ENCODE measurements at regions not wholly inside any gene's neighbourhood (a gene's known extent, or its start where the extent isn't known, plus 50 kb on each side); places are given as distances from the start of the nearest gene placed in this dataset.
"Not testable (repeated sequence)": the region's sequence is repeated elsewhere in the genome, so short reads cannot be mapped to it uniquely, and the experiment has no call there.

DNA sequence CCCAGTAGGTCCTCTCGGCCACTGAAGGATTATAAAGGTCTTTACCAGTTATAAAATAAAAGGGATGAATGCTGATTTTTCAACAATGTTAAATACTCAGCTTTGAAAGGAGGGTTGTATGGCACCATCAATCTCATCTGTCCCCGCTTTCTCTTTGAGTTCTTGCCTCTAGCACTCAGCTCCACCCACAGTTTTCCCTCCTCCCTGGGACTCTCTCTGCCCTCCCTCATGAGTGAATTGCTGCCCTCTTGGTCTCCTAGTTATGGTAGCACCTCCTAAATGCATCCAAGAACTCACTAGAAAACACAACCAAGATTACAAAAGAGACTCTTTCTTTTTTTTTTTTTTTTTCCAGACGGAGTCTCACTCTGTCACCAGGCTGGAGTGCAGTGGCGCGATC, 91.0 kb downstream of the TEX35 start:
- no peak for TF ChIP-seq CTCF (IDR thresholded peaks at IDR 0.05; ENCODE audit: unreplicated experiment)
- ChIA-PET CTCF (interaction anchor here (0.6 to 3.5 kb wide), 5 partner anchors 60 to 456 kb away, joined by 3 to 15 read pairs (median 4); no protein-coding TSS in a partner anchor), POLR2A (interaction anchor here (1.0 to 1.6 kb wide), 2 partner anchors 10 to 13 kb away, joined by 4 to 5 read pairs; no protein-coding TSS in a partner anchor)
- Mint-ChIP-seq H3K4me3 (ENCODE audit: unreplicated experiment) (no peak overlapping the region), H3K27me3 (ENCODE audit: insufficient read depth, unreplicated experiment) (no peaks in the 10 kb centered on the region), H3K36me3 (ENCODE audit: insufficient read depth, unreplicated experiment) (peaks cover 4% of the 10 kb centered on the region), H3K27ac (ENCODE audit: low read depth, unreplicated experiment) (no peak overlapping the region), H3K4me1 (ENCODE audit: insufficient read depth, unreplicated experiment) (peaks cover 6% of the 10 kb centered on the region), H3K9me3 (ENCODE audit: unreplicated experiment) (no peaks in the 10 kb centered on the region)
- BruUV-seq (replicated peaks), result no TSS peak
- intact Hi-C loops (cut with micrococcal nuclease), result no loop called here
- no peak for DNase-seq (ENCODE audit: unreplicated experiment)

DNA sequence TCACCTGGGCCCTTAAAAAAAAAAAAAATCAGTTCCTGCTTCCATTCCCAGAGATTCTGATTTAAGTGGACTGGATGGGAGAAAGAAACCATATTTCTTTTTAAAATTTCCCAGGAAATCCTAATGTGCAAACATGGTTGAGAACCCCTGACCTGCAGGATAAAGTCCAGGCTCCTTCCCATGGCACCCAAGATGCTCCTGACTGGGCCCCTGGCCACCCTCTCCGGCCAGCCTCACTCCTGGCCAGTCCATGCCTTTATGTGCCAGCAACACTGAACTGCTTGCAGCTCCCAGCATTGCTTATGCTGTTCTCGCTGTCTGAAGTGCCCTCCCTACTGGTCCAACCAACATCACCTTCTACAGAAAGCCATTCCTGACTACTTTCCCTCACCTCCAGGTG, 93.9 kb downstream of the TEX35 start:
- BruUV-seq (replicated peaks), result no TSS peak
- intact Hi-C loops (cut with micrococcal nuclease), result no loop called here
- no peak for TF ChIP-seq CTCF (IDR thresholded peaks at IDR 0.05; ENCODE audit: unreplicated experiment)
- Mint-ChIP-seq H3K4me3 (ENCODE audit: unreplicated experiment) (no peak overlapping the region), H3K4me1 (ENCODE audit: insufficient read depth, unreplicated experiment) (peaks cover 21% of the 10 kb centered on the region), H3K27me3 (ENCODE audit: insufficient read depth, unreplicated experiment) (no peaks in the 10 kb centered on the region), H3K9me3 (ENCODE audit: unreplicated experiment) (no peaks in the 10 kb centered on the region), H3K36me3 (ENCODE audit: insufficient read depth, unreplicated experiment) (peaks cover 7% of the 10 kb centered on the region), H3K27ac (ENCODE audit: low read depth, unreplicated experiment) (no peak overlapping the region)
- DNase-seq (ENCODE audit: unreplicated experiment), result no peak
- ChIA-PET POLR2A (no interaction called here), CTCF (interaction anchor here (0.6 to 1.3 kb wide), 4 partner anchors 150 to 307 kb away, joined by 3 to 6 read pairs (median 5); no protein-coding TSS in a partner anchor)

DNA sequence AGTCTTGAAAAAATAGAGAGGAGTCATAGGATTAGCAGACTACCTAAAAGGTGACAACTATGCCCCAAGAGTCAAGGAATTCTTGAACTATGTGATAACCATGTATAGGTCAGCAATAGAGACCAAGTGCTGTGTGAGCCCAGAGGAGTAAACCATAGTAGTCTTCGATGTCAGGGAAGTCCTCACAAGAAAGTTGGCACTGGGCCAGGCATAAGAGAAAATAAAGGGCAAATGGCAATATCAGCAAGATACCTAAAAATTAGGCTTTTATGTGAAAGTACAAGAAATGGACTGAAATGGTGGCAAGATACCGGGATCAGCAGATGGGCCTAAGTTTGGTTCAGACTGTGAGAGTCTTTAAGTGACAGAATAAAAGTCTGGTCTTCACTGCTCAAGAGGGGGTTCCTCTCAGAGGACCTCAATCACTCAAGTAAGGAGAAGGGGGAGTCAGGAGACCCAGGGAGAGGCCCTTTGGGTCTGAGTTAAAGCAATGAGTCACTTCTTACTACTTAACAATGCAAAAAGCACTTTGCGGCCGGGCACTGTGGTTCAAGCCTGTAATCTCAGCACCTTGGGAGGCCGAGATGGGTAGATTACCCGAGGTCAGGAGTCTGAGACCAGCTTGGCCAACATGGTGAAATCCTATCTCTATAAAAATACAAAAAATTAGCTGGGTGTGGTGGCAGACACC, 95.0 kb downstream of the TEX35 start:
- Mint-ChIP-seq H3K4me1 (ENCODE audit: insufficient read depth, unreplicated experiment) (peaks cover 30% of the 10 kb centered on the region), H3K4me3 (ENCODE audit: unreplicated experiment) (no peak overlapping the region), H3K9me3 (ENCODE audit: unreplicated experiment) (no peaks in the 10 kb centered on the region), H3K27me3 (ENCODE audit: insufficient read depth, unreplicated experiment) (no peaks in the 10 kb centered on the region), H3K36me3 (ENCODE audit: insufficient read depth, unreplicated experiment) (peaks cover 7% of the 10 kb centered on the region), H3K27ac (ENCODE audit: low read depth, unreplicated experiment) (peak overlapping the region; percentile 88)
- DNase-seq (ENCODE audit: unreplicated experiment), result no peak
- ChIA-PET CTCF (interaction anchor here (0.6 to 1.0 kb wide), 4 partner anchors 66 to 205 kb away, joined by 3 to 4 read pairs (median 4); no protein-coding TSS in a partner anchor), POLR2A (no interaction called here)
- no TSS peak for BruUV-seq (replicated peaks)
- intact Hi-C loops (cut with micrococcal nuclease), result loop anchor here (2.0 kb wide), 2 partner anchors 65 to 119 kb away; no protein-coding TSS in a partner anchor
- TF ChIP-seq CTCF (IDR thresholded peaks at IDR 0.05; ENCODE audit: unreplicated experiment), result no peak

GRCh38 chr1:178609015-178609414, 96.1 kb downstream of the TEX35 start:
- Mint-ChIP-seq H3K27me3 (ENCODE audit: insufficient read depth, unreplicated experiment) (no peaks in the 10 kb centered on the region), H3K4me1 (ENCODE audit: insufficient read depth, unreplicated experiment) (peaks cover 30% of the 10 kb centered on the region), H3K4me3 (ENCODE audit: unreplicated experiment) (no peak overlapping the region), H3K9me3 (ENCODE audit: unreplicated experiment) (no peaks in the 10 kb centered on the region), H3K36me3 (ENCODE audit: insufficient read depth, unreplicated experiment) (peaks cover 7% of the 10 kb centered on the region), H3K27ac (ENCODE audit: low read depth, unreplicated experiment) (peak overlapping the region; percentile 88)
- ChIA-PET POLR2A (no interaction called here), CTCF (no interaction called here)
- BruUV-seq (replicated peaks), result no TSS peak
- intact Hi-C loops (cut with micrococcal nuclease), result loop anchor here (1.0 to 2.0 kb wide), 3 partner anchors 66 to 118 kb away; no protein-coding TSS in a partner anchor
- peak; percentile 82 for DNase-seq (ENCODE audit: unreplicated experiment)
- TF ChIP-seq CTCF (IDR thresholded peaks at IDR 0.05; ENCODE audit: unreplicated experiment), result no peak

DNA sequence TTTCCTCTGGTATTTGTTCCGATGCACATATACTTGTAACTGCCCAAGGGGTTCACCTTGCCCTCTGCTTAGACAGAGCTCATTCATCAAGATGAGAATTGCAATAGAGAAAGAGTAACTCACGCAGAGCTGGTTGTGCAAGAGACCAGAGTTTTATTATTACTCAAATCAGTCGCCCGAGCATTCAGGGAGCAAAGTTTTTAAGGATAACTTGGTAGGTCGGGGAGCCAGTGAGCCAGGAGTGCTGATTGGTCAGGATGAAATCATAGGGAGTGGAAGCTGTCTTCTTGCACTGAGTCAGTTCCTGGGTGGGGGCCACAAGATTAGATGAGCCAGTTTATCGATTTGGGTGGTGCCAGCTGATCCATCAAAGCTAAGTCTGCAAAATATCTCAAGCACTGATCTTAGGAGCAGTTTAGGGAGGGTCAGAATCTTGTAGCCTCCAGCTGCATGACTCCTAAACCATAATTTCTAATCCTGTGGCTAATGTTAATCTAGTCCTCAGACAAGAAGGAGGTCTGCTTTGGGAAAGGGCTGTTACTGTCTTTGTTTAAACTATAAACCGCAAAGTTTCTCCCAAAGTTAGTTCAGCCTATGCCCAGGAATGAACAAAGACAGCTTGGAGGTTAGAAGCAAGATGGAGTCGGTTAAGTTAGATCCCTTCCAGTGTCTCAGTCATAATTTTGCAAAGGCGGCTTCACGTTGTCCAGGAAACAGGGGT, 97.9 kb downstream of the TEX35 start:
- intact Hi-C loops (cut with micrococcal nuclease); BruUV-seq (replicated peaks); H3K9me3 Mint-ChIP-seq (ENCODE audit: unreplicated experiment); H3K36me3 Mint-ChIP-seq (ENCODE audit: insufficient read depth, unreplicated experiment); H3K4me3 Mint-ChIP-seq (ENCODE audit: unreplicated experiment); H3K27me3 Mint-ChIP-seq (ENCODE audit: insufficient read depth, unreplicated experiment): not testable (repeated sequence)
- peak overlapping the region; percentile 9 for H3K27ac Mint-ChIP-seq (ENCODE audit: low read depth, unreplicated experiment)
- POLR2A ChIA-PET, result interaction anchor here (0.7 to 4.2 kb wide), 8 partner anchors 9 to 142 kb away, joined by 3 to 17 read pairs (median 3); no protein-coding TSS in a partner anchor
- CTCF ChIA-PET, result interaction anchor here (0.6 to 2.0 kb wide), 9 partner anchors 10 to 396 kb away, joined by 3 to 8 read pairs (median 4); no protein-coding TSS in a partner anchor
- DNase-seq (ENCODE audit: unreplicated experiment), result peak; percentile 88
- peaks cover 30% of the 10 kb centered on the region for H3K4me1 Mint-ChIP-seq (ENCODE audit: insufficient read depth, unreplicated experiment)
